HG02973 (cell line): ENCODE measurements at regions not wholly inside any gene's neighbourhood (a gene's known extent, or its start where the extent isn't known, plus 50 kb on each side); places are given as distances from the start of the nearest gene placed in this dataset.

Experiments used
- ATAC-seq: cut with Tn5 transposase; IDR thresholded peaks from one replicate; pipeline ENCODE4 v1.9.1; 2021; ENCODE audit warnings: moderate library complexity; ENCODE audit not compliant: unreplicated experiment

DNA sequence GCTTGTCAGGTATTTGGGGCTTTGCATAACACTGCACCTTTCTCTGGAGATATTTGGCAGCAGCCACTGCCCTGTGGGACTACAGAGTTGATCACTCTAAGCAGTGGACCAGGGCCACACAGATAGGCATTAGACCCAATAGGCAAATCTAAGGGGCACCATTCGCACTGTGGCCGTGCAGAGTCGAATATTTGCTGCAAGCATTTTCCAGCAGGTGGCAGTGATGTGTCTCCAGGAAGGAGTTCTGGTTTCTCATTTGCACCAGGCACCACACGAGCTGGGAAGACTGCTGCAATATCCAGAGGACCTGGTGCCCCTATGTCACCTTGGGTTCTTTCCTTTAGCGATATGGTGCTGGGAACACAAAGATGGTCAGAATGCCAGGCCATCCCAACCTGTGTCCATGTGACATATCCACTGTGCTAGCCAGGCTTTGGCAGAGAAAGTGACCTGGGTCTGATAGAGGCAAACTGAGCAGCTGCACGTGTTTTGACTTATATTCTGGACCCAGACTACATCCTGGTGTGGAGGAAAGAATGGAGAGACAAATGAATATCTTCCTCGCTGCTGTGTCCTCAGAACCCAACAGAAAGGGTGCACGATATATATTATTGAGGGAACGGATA lies 318.7 kb downstream of the BUD13 start:
- ATAC-seq, result no peak

DNA sequence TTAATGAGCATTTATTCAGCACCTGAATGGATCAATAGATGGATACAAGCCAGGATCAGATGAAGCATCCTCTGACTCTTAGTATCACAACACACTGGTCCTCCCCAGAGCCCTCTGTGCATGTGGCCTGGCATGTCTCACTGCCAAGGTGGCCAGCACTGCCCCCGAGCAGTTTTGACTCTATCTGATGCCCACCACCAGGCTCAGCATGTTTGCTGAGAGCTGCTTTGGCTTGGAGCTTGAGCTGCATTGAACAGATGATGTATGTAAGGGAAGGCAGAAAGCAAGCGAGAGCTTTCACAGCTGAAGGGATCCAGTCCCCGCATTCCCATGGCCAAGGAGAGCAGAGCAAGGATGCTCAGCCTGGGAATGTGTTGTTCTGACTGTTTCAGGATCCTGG lies 320.3 kb downstream of the BUD13 start:
- ATAC-seq, result no peak

DNA sequence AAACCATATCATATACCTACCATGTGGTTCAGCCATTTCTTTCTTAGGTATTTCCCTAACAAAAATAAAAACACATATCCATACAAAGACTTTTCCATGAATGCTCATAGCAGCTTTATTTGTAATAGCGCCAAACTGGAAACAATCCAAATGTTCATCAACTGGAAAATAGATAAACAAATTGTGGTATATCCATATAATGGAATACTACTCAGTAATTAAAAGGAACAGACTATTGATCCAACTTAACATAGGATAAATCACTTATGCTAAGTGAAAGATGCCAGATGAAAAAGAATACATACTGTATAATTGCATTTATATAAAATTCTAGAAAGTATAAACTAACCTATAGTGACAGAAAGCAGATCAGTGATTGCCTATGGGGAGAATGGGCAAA lies 323.3 kb downstream of the BUD13 start:
- ATAC-seq, result no peak

DNA sequence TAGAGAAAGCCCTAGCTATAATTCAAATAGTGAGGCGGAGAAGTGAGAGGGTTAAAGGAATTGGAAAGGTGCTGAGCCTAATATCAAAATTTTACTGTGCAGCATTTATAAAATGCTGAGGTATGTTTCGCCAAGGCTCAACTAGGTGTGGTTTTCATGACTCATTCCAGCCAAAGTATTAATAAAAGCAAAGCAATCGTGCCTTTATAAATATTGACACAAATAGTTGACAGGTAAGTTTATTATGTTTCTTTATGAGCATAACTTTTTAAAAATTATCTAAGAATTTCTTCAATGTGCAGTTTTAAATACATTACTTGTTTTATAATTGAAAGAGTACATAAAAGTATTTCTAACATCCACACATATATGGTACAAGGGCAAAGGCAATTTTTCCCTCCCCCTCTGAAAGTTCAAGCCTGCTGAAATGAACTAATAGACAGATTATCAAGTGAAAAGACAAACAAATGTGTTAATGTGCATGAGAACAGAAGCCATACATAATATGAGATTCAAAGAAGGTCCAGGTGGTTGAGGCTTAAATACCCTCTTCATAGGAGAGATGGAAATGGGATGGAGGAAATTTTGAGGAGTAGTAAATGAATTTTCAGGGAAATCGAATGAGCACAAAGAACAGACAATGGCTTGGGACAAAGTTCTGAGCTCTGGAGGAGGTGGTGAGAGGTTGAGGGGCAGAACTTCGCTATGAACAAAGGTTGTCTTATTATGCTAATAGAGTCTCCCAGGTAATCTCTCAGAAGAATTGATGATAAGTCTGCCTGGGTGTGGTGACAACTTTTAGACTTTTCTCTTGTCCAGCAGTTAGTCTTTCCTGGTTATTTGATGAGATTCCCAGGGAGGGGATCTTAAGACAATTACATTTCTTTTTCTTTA lies 326.5 kb downstream of the BUD13 start:
- no peak for ATAC-seq

DNA sequence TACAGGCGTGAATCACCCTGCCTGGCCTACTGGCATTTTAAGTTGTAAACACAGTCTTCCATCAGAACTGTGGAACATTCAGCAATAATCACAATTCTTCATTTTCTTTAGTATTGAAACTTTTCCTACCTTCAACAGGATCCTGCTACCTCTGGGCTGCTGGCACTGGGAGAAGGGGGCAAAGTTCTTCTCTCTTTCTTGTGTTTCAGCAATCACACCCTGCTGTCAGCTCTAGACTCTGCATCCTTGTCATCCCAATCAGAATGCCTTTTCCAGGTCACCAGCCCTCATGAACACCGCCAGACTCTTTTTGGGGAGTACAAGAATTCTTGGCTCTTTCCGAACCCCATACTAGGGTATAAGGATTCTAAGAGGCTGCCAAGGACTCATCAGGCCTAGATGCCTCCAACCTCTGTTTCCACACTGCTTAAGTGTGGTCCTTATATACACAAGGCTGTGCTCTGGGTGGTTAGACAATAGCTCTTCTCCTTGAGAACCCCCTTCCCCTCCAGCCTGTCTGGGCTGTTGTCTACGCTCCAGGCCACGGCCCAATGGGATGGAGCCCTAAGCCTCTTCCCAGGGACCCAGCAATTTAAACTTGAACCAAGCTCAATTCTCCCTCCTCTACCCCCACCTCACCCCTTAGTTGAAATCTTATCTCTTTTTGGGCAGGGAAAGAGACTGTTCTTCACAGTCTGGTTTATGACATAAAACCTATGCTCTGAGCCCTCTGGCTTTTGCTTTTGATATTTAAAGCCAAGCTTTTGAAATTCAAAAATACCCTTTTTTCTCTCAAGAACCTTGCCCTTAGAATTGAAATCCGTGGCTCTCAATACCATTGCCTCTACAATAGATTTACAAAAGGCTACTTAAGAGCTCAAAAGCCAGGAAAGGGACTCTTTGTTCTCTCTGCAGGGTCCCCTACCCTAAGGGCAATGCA lies 327.4 kb downstream of the BUD13 start:
- ATAC-seq, result no peak

- no peak for ATAC-seq
Observed at GRCh38 chr11:116442238-116442752, 330.5 kb downstream of the BUD13 start.

DNA sequence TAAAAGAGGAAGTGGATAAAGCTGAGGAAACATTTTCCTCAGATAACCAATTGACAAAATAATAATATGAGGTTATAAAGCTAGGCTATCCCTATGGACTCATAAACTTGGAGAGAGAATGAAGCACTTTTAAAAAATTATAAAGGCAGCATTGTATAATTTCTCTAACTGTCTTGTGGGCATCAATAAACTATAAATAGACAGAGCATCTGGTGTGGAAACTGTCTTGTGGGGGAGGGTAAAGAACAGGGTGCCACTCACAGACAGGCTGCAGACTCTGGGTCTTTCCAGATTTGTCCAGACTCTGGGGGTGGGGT lies 333.5 kb downstream of the BUD13 start:
- no peak for ATAC-seq

DNA sequence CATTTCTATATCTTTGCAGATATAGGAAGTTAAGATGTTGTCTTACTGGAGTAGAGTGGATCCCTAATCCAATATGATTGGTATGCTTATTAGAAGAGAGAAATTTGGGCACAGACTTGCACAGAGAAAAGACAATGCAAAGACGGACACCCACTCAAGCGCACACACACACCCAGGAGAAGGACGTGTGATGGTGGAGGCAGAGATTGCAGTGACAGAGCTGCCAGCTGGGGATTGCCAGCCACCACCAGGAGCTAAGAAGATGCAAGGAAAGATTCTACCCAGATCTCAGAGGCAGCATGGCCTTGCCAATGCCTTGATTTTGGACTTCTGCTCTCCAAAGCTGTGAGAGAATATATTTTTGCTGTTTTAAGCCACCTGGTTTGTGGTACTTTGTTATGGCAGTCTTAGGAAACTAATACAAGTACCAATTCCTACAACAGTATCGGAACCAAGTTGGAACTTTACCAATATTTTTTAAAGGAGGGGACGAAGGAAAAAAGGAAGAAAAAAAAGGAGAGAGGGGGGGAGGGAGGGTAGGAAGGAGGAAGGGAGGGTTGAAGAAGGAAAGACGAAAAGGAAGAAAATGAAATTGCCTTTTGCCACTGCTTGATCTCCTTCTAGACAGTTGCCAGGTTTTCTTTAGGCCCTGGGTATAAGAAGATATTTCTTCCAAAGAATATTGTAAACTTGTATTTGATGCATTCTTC lies 334.0 kb downstream of the BUD13 start:
- no peak for ATAC-seq

- no peak for ATAC-seq
Observed at GRCh38 chr11:116434986-116435385, 337.8 kb downstream of the BUD13 start.

- ATAC-seq, result no peak
Observed at GRCh38 chr11:116432301-116432700, 340.5 kb downstream of the BUD13 start.

DNA sequence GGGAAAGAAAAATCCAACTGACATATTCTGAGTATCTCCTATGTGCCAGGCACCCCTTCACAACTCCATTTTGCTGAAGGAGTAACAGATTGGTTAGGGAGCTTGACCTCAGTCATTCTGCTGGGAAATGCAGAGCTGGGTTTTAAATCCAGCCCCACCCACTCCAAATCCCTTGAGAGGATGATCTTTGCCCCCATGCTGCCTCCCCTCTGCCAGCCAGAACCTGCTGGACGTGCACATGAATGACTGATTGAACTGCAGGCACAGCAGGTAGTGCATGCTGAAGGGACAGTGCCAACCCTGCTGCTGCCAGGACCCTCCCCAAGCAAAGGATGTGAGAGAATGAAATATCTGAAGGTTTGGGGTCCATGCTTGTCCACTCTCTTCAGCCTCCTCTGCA lies 340.9 kb downstream of the BUD13 start:
- ATAC-seq, result no peak

DNA sequence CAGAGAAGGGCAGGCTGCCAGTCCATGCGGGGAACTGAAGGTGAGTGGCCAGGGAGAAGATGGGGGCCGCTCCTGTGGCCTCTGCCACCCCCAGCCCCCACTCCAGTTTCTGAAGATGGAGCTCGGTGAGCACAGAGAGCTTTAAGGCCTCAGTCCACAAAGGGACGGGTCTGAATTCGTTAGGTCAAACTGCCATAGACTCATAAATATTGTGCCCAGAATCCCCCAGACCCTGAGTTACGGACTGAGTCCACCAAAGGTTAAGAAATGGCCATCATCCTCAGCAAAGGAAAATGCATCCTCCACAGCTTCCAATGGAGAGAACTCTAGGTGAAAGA lies 344.2 kb downstream of the BUD13 start:
- no peak for ATAC-seq

DNA sequence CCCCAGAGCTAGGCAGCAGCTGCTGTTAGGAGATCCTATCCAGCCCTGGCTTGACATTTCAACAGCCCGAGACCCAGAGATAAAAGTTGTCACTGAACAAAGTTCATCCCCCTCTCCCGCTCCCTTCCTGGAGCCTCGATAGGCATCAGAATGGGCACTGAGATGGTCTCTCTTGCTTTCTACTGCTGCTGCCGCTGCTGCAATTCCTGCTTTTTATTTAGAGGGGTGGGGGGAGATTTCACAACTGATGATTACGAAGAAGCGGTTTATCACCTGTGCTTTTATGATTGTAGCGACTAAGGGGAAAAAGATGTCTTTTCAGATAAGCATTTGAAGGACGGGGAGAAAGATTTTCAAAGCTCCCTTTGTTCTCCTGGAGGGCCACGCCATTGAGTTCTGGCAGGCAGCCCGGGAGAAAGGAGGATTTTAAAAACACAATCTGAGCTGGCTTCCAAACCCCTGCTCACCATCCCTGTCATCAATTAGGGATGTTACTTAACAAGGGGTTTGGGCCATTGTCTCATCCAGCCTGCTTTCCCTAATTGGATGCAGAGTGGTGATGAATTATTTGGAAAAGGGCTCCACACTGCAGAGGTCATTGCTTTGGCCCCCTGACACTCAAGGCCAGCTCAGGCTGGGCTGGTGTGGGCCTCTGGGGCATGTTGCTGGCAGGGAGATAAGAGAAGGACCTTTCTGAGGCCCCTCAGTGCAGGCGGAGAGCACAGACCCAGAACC lies 344.7 kb downstream of the BUD13 start:
- no peak for ATAC-seq

DNA sequence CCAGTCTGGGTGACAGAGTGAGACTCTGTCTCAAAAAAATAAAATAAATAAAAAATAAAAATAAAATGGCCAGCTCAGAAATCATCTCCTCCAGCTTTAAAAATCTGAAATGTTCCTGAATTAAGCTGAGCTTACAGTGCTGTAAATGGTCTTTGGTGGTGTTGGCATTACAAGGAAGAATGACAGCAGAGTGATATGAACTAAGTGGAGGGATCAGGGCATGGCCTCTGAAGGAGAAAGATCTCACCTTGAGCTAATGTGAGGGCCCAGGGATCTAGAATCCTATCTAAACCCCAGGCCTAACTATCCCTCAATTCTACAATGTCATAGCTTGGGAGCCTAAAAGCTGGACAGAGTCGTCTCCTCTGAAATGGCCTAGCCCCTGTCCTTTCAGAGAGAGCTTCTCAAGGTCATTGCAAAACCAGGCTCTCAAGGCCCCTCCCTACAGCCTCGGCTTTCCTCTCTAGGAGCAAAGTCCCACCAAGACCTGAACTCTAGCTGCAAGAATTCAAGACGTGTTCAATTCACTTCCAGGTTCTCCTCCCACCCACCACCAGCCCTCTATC lies 345.4 kb downstream of the BUD13 start:
- no peak for ATAC-seq

DNA sequence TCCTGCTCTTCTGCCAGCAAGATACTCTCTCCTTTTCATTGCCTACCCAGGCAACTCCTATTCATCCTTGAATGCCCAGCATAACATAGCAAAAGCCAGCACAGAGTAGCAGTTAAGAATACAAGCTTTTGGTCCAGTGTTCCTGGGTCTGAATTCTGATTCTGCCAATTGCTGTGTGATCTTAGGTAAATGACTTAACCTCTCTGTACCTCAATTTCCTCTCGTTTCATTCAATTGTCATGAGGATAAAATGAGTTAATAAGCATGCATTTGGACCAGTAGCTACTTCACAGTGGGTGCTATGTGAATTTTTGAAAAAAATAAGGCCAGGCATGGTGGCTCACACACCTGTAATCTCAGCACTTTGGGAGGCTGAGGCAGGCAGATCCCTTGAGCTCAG lies 346.0 kb downstream of the BUD13 start:
- ATAC-seq, result no peak

- ATAC-seq, result no peak
Observed at GRCh38 chr11:116424615-116425261, 348.0 kb downstream of the BUD13 start.

DNA sequence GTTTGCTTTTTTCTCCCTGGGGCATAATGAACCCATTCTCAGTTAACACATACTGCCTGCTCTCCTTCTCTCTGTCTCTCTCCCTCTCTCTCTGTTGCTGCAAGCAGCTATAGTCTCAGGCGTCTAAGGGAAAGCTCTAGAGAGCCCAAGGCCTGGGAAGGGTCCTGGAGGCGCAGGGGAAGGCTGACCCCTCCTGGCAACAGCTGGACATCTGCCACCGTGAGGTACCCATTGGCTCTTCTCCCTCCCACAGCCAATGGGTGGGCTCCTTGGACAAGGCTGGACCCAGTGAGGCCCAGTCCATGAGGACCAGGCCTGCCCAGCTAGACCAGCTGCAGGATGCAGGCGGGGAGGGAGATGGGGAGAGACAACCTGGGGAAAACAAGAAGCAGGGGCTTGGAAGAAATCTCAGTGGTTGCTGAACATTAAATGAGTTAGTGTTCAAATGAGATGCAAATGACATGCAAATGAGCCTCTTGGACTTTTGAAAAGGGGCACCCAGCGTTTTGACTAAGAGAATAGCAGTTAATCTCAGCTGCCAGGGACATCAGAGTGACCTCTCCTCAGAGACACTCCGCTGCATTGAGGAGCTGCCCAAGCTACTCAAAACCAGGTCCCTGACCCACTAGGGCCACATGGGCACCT lies 349.7 kb downstream of the BUD13 start:
- ATAC-seq, result no peak

GRCh38 chr11:116422556-116422955 lies 350.2 kb downstream of the BUD13 start:
- no peak for ATAC-seq
